SK-N-MC (cell line): ENCODE measurements at regions not wholly inside any gene's neighbourhood (a gene's known extent, or its start where the extent isn't known, plus 50 kb on each side); places are given as distances from the start of the nearest gene placed in this dataset.

ENCODE experiments used
- DNase-seq: peaks from one replicate; pipeline ENCODE4 v3.0.0-alpha.2; 2011; ENCODE audit warnings: low read depth, low spot score
- H3K27ac ChIP-seq: fragments of 200-600 bp; sonication (generic); 2 replicates; pipeline ENCODE4 v1.5.1; 2016; ENCODE audit warnings: mixed run types
- H3K36me3 ChIP-seq: fragments of 200-600 bp; sonication (generic); 2 replicates; pipeline ENCODE4 v1.6.1; 2017; ENCODE audit warnings: antibody characterized with exemption, low read length, mixed read lengths; ENCODE audit not compliant: insufficient read depth
- H3K4me3 ChIP-seq: fragments of 200-600 bp; sonication (generic); 2 replicates; pipeline ENCODE4 v1.5.1; 2016
- H3K9ac ChIP-seq: fragments of 200-600 bp; sonication (generic); 2 replicates; pipeline ENCODE4 v1.8.0; 2017; ENCODE audit warnings: mixed run types, mixed read lengths; ENCODE audit not compliant: insufficient read length
- H3K9me3 ChIP-seq: fragments of 200-600 bp; sonication (generic); 2 replicates; pipeline ENCODE4 v1.6.1; 2017; ENCODE audit warnings: low read depth, mild to moderate bottlenecking, antibody characterized with exemption, low read length, moderate library complexity, mixed read lengths
- EZH2 ChIP-seq: fragments of 200-600 bp; sonication (generic); IDR thresholded peaks from one replicate; pipeline ENCODE4 v1.6.1; 2017; ENCODE audit warnings: antibody characterized with exemption
- FOXP2 ChIP-seq: optimal IDR thresholded peaks from 2 replicates; pipeline ENCODE3; 2011; ENCODE audit warnings: mild to moderate bottlenecking, moderate library complexity; ENCODE audit not compliant: insufficient read depth; ENCODE audit errors: extremely low read length, control extremely low read depth
- POLR2AphosphoS5 ChIP-seq: IDR thresholded peaks from 2 replicates; pipeline ENCODE4 v1.6.1; 2012; ENCODE audit warnings: mild to moderate bottlenecking, low read depth, low read length, borderline replicate concordance

- no peak for DNase-seq
- no peak overlapping the region for H3K9ac ChIP-seq
- H3K9me3 ChIP-seq, result no peaks in the 10 kb centered on the region
- no peak overlapping the region for H3K4me3 ChIP-seq
- no peak overlapping the region for H3K27ac ChIP-seq
- TF ChIP-seq EZH2 (no peak), FOXP2 (no peak), POLR2AphosphoS5 (no peak)
- no peaks in the 10 kb centered on the region for H3K36me3 ChIP-seq
Measured at GRCh38 chr11:92129811-92130210, 94.8 kb upstream of the FAT3 start.

GRCh38 chr11:92128026-92128425, 96.6 kb upstream of the FAT3 start:
- Histone ChIP-seq H3K27ac (no peak overlapping the region), H3K4me3 (no peak overlapping the region), H3K9me3 (no peaks in the 10 kb centered on the region), H3K9ac (no peak overlapping the region), H3K36me3 (no peaks in the 10 kb centered on the region)
- no peak for DNase-seq
- TF ChIP-seq FOXP2 (no peak), EZH2 (no peak), POLR2AphosphoS5 (no peak)

- Histone ChIP-seq H3K9ac (no peak overlapping the region), H3K4me3 (no peak overlapping the region), H3K36me3 (no peaks in the 10 kb centered on the region), H3K9me3 (no peaks in the 10 kb centered on the region), H3K27ac (no peak overlapping the region)
- TF ChIP-seq EZH2 (no peak), FOXP2 (no peak), POLR2AphosphoS5 (no peak)
- no peak for DNase-seq
Measured at GRCh38 chr11:92125321-92125720, 99.3 kb upstream of the FAT3 start.

- Histone ChIP-seq H3K27ac (no peak overlapping the region), H3K9ac (no peak overlapping the region), H3K9me3 (no peaks in the 10 kb centered on the region), H3K36me3 (no peaks in the 10 kb centered on the region), H3K4me3 (no peak overlapping the region)
- no peak for DNase-seq
- no peak for TF ChIP-seq FOXP2
- TF ChIP-seq EZH2, result no peak
- no peak for TF ChIP-seq POLR2AphosphoS5
Measured at GRCh38 chr11:92123540-92123939, 101.1 kb upstream of the FAT3 start.

GRCh38 chr11:92122561-92122960, 102.1 kb upstream of the FAT3 start:
- DNase-seq, result no peak
- H3K36me3 ChIP-seq, result no peaks in the 10 kb centered on the region
- no peak overlapping the region for H3K27ac ChIP-seq
- no peak for TF ChIP-seq FOXP2
- no peak for TF ChIP-seq EZH2
- no peak for TF ChIP-seq POLR2AphosphoS5
- H3K9me3 ChIP-seq, result no peaks in the 10 kb centered on the region
- no peak overlapping the region for H3K9ac ChIP-seq
- no peak overlapping the region for H3K4me3 ChIP-seq

GRCh38 chr11:92111287-92111686, 113.3 kb upstream of the FAT3 start:
- H3K9me3 ChIP-seq, result no peaks in the 10 kb centered on the region
- H3K9ac ChIP-seq, result no peak overlapping the region
- no peak for TF ChIP-seq POLR2AphosphoS5
- no peak for TF ChIP-seq FOXP2
- TF ChIP-seq EZH2, result no peak
- no peak overlapping the region for H3K4me3 ChIP-seq
- H3K27ac ChIP-seq, result no peak overlapping the region
- no peak for DNase-seq
- no peaks in the 10 kb centered on the region for H3K36me3 ChIP-seq

GRCh38 chr11:92109466-92109865, 115.2 kb upstream of the FAT3 start:
- Histone ChIP-seq H3K36me3 (no peaks in the 10 kb centered on the region), H3K4me3 (no peak overlapping the region), H3K9me3 (no peaks in the 10 kb centered on the region), H3K27ac (no peak overlapping the region), H3K9ac (no peak overlapping the region)
- no peak for DNase-seq
- no peak for TF ChIP-seq EZH2
- TF ChIP-seq FOXP2, result no peak
- TF ChIP-seq POLR2AphosphoS5, result no peak

- Histone ChIP-seq H3K4me3 (no peak overlapping the region), H3K9ac (no peak overlapping the region), H3K36me3 (no peaks in the 10 kb centered on the region), H3K9me3 (no peaks in the 10 kb centered on the region), H3K27ac (no peak overlapping the region)
- DNase-seq, result no peak
- TF ChIP-seq FOXP2 (no peak), EZH2 (no peak), POLR2AphosphoS5 (no peak)
Measured at GRCh38 chr11:92107331-92107730, 117.3 kb upstream of the FAT3 start.

GRCh38 chr11:92104349-92104748, 120.3 kb upstream of the FAT3 start:
- Histone ChIP-seq H3K27ac (no peak overlapping the region), H3K9ac (no peak overlapping the region), H3K36me3 (no peaks in the 10 kb centered on the region), H3K4me3 (no peak overlapping the region), H3K9me3 (no peaks in the 10 kb centered on the region)
- TF ChIP-seq FOXP2 (no peak), POLR2AphosphoS5 (no peak), EZH2 (no peak)
- DNase-seq, result no peak

GRCh38 chr11:92101920-92102319, 122.7 kb upstream of the FAT3 start:
- Histone ChIP-seq H3K27ac (no peak overlapping the region), H3K9me3 (no peaks in the 10 kb centered on the region), H3K4me3 (no peak overlapping the region), H3K36me3 (no peaks in the 10 kb centered on the region), H3K9ac (no peak overlapping the region)
- TF ChIP-seq FOXP2 (no peak), EZH2 (no peak), POLR2AphosphoS5 (no peak)
- DNase-seq, result no peak
